Tibial nerve (tissue), 4 donors: ENCODE measurements at regions not wholly inside any gene's neighbourhood (a gene's known extent, or its start where the extent isn't known, plus 50 kb on each side); places are given as distances from the start of the nearest gene placed in this dataset.

Experiments
- DNase-seq, 2 donors: peaks; one replicate each; pipeline ENCODE4 v3.0.0-alpha.2; 2019; ENCODE audit warnings: low spot score in 2 of 2
- H3K27ac ChIP-seq, 4 donors: fragments of 200-600 bp; sonication (generic) in 3 of 4; one replicate each; pipeline ENCODE4 v1.5.1; 2017 to 2019; ENCODE audit warnings: mild to moderate bottlenecking in 1 of 4
- H3K27me3 ChIP-seq, 2 donors: fragments of 200-600 bp; sonication (generic) in 1 of 2; one replicate each; pipeline versions ENCODE4 v1.5.1 to v1.6.0; 2017 to 2019
- H3K36me3 ChIP-seq, 3 donors: fragments of 200-600 bp; sonication (generic); one replicate each; pipeline ENCODE4 v1.5.1; 2018 to 2019
- H3K4me1 ChIP-seq, 4 donors: fragments of 200-600 bp; sonication (generic) in 3 of 4; one replicate each; pipeline ENCODE4 v1.5.1; 2017 to 2019
- H3K4me3 ChIP-seq, 4 donors: fragments of 200-600 bp; sonication (generic) in 3 of 4; one replicate each; pipeline ENCODE4 v1.5.1; 2017 to 2019; ENCODE audit warnings: mild to moderate bottlenecking in 1 of 4, moderate library complexity in 1 of 4
- H3K9me3 ChIP-seq, 4 donors: fragments of 200-600 bp; sonication (generic) in 3 of 4; one replicate each; pipeline ENCODE4 v1.5.1; 2017 to 2019
- EP300 ChIP-seq, 2 donors: sonication (generic); formaldehyde crosslinking; IDR thresholded peaks; one replicate each; pipeline ENCODE4 v1.6.1; 2017; ENCODE audit warnings: antibody characterized with exemption in 2 of 2, mild to moderate bottlenecking in 1 of 2
- POLR2A ChIP-seq, 2 donors: fragments of 450-650 bp; IDR thresholded peaks; one replicate each; pipeline ENCODE4 v1.6.1; 2017; ENCODE audit warnings: antibody characterized with exemption in 2 of 2, mild to moderate bottlenecking in 2 of 2, moderate library complexity in 2 of 2
- WGBS, 2 donors: methylation state at CpG; one replicate each; pipeline ENCODE4 v1.1.5; 2018; 5-methylcytosine and 5-hydroxymethylcytosine counted together
- TF ChIP-seq, protein P1 (sequence below), 5 experiments: fragments of 200-600 bp in 3 of 5; fragments of 450-650 bp in 2 of 5; sonication (generic) in 3 of 5; IDR thresholded peaks; one replicate each; pipeline ENCODE4 v1.5.1; 2016 to 2019; ENCODE audit warnings: antibody characterized with exemption in 5 of 5, mild to moderate bottlenecking in 3 of 5, moderate library complexity in 2 of 5

DNA sequence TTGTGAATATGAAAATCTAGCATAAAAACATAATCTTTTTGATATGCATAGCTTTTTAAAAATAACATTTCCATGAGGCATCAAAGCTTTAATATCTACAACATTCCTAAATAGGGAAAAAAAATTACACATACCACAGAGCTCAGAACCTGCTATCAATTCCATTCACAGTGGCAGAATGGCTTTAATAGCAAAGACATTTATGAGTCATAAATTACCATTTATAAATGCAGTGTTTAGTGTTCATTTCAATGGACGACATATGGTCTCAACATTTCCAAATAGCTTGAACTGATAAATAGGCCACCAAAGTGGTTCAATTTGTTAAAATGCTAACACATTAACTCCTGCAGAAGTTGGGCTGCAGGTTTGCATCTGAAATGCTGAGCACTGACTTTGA lies 600.6 kb upstream of the SETBP1 start:
- H3K4me3 ChIP-seq, result no peak overlapping the region
- H3K27ac ChIP-seq, result no peak overlapping the region
- no peak for DNase-seq
- no peaks in the 10 kb centered on the region for H3K27me3 ChIP-seq
- H3K36me3 ChIP-seq, result no peaks in the 10 kb centered on the region
- H3K9me3 ChIP-seq, result no peaks in the 10 kb centered on the region
- 39 to 42% methylated on average over 1 of the region's 1 CpG for WGBS, 2 donors
- H3K4me1 ChIP-seq, result no peaks in the 10 kb centered on the region
- no peak for TF ChIP-seq POLR2A (IDR thresholded peaks at IDR 0.05)
- TF ChIP-seq EP300 (IDR thresholded peaks at IDR 0.05), result no peak
- TF ChIP-seq, protein P1, sequence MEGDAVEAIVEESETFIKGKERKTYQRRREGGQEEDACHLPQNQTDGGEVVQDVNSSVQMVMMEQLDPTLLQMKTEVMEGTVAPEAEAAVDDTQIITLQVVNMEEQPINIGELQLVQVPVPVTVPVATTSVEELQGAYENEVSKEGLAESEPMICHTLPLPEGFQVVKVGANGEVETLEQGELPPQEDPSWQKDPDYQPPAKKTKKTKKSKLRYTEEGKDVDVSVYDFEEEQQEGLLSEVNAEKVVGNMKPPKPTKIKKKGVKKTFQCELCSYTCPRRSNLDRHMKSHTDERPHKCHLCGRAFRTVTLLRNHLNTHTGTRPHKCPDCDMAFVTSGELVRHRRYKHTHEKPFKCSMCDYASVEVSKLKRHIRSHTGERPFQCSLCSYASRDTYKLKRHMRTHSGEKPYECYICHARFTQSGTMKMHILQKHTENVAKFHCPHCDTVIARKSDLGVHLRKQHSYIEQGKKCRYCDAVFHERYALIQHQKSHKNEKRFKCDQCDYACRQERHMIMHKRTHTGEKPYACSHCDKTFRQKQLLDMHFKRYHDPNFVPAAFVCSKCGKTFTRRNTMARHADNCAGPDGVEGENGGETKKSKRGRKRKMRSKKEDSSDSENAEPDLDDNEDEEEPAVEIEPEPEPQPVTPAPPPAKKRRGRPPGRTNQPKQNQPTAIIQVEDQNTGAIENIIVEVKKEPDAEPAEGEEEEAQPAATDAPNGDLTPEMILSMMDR (IDR thresholded peaks at IDR 0.05), result no peak

DNA sequence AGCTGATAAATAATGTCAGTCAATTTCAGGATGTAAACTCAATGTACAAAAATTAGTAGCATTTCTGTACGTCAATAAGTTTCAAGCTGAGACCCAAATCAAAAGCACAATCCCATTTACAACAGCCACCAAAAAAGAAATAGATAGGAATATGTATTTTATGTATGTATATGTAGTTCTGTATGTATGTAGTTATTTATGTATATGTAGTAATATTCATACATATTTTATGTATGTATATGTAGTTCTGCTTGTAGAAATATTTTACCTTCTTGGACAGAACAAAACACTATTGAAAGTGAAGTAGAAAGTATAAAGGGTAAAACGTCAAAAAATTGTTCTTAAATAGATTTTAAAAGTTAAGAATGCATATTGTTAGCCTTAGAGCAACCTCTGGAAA lies 591.0 kb upstream of the SETBP1 start:
- TF ChIP-seq POLR2A (IDR thresholded peaks at IDR 0.05) (no peak), EP300 (IDR thresholded peaks at IDR 0.05) (no peak)
- TF ChIP-seq, protein P1 (IDR thresholded peaks at IDR 0.05), result no peak
- Histone ChIP-seq H3K27ac (no peak overlapping the region), H3K4me3 (no peak overlapping the region), H3K4me1 (no peaks in the 10 kb centered on the region), H3K9me3 (no peaks in the 10 kb centered on the region), H3K36me3 (no peaks in the 10 kb centered on the region), H3K27me3 (no peaks in the 10 kb centered on the region)
- DNase-seq, result no peak
- 72 to 74% methylated on average over 2 of the region's 2 CpGs for WGBS, 2 donors

DNA sequence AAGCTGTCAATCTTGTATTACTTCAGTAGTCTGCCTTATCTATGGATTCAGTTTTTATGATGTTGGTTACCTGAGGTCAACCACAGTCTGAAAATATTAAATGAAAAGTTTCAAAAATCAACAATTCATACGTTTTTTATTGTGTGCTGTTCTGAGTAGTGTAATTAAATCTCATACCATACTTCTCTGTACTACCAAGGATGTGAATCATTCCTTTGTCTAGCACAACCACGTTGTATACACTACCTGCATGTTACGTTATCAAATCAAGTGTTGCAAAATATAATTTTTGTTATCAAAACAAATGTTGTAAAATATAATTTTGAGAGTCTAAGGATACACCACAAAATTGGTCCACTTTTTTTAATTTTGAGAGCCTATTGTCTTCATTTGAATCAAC lies 590.2 kb upstream of the SETBP1 start:
- no peaks in the 10 kb centered on the region for H3K36me3 ChIP-seq
- no peak for TF ChIP-seq POLR2A (IDR thresholded peaks at IDR 0.05)
- TF ChIP-seq, protein P1 (IDR thresholded peaks at IDR 0.05), result no peak
- TF ChIP-seq EP300 (IDR thresholded peaks at IDR 0.05), result no peak
- no peaks in the 10 kb centered on the region for H3K4me1 ChIP-seq
- H3K27me3 ChIP-seq, result no peaks in the 10 kb centered on the region
- 53 to 69% methylated on average over 3 of the region's 3 CpGs for WGBS, 2 donors
- no peaks in the 10 kb centered on the region for H3K9me3 ChIP-seq
- no peak overlapping the region for H3K27ac ChIP-seq
- DNase-seq, result no peak
- H3K4me3 ChIP-seq, result no peak overlapping the region

DNA sequence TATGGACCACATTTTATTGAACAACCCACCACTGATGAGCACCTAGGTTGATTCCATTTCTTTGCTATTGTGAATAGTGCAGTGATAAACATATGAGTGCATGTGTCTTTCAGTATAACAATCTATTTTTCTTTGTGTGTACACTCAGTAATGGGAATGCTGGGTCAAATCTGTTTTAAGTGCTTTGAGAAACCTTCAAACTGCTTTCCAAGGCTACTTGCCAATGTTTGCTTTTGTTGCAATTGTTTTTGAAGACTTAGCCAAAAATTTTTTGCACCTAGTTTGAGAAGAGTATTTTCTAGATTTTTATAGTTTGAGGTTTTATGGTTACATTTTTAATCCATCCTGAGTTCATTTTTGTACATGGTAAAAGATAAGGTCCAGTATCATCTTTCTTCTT lies 587.4 kb upstream of the SETBP1 start:
- Histone ChIP-seq H3K4me3 (no peak overlapping the region), H3K36me3 (no peaks in the 10 kb centered on the region)
- no peak for TF ChIP-seq EP300 (IDR thresholded peaks at IDR 0.05)
- TF ChIP-seq, protein P1 (IDR thresholded peaks at IDR 0.05), result no peak
- no peak for TF ChIP-seq POLR2A (IDR thresholded peaks at IDR 0.05)

DNA sequence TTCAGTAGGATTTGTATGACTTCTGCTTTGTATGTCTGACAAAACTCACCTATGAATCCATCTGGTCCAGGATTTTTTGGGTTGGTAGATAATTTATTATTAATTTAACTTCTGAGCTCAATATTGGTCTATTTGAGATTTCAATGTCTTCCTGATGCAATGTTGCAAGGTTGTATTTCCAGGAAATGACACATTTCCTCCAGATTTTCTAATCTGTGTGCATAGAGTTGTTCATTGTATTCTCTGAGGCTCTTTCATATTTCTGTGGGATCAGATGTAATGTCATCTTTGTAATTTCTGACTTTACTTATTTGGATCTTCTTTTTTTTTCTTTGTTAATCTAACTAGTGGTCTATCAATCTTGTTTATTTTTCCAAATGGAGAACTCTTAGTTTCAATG lies 584.7 kb upstream of the SETBP1 start:
- Histone ChIP-seq H3K4me3 (no peak overlapping the region), H3K27ac (no peak overlapping the region), H3K9me3 (peaks cover 0 to 20% (median 0%) of the 10 kb centered on the region in 4 donors), H3K4me1 (no peaks in the 10 kb centered on the region), H3K27me3 (no peaks in the 10 kb centered on the region), H3K36me3 (no peaks in the 10 kb centered on the region)
- DNase-seq, result no peak
- TF ChIP-seq POLR2A (IDR thresholded peaks at IDR 0.05) (no peak), EP300 (IDR thresholded peaks at IDR 0.05) (no peak)
- TF ChIP-seq, protein P1 (IDR thresholded peaks at IDR 0.05), result no peak

More for the DNA sequence above, 587.4 kb upstream of the SETBP1 start:
- DNase-seq, result no peak
- Histone ChIP-seq H3K9me3 (peaks cover 0 to 4% (median 0%) of the 10 kb centered on the region in 4 donors), H3K4me1 (no peaks in the 10 kb centered on the region), H3K27ac (no peak overlapping the region), H3K27me3 (no peaks in the 10 kb centered on the region)
